Endodermal cell (in vitro differentiated cells): ENCODE measurements at regions not wholly inside any gene's neighbourhood (a gene's known extent, or its start where the extent isn't known, plus 50 kb on each side); places are given as distances from the start of the nearest gene placed in this dataset.

ENCODE experiments used
- DNase-seq: peaks from one replicate; pipeline ENCODE4 v3.0.0-alpha.2; 2017
- H3K27ac ChIP-seq: 2 replicates; pipeline ENCODE4 v1.5.1; 2013; ENCODE audit warnings: mild to moderate bottlenecking, low read depth, low read length, moderate library complexity
- H3K27me3 ChIP-seq: 2 replicates; pipeline ENCODE4 v1.6.1; 2013; ENCODE audit warnings: mild to moderate bottlenecking, low read length, moderate library complexity; ENCODE audit not compliant: insufficient read depth, control insufficient read depth, poor library complexity, severe bottlenecking
- H3K36me3 ChIP-seq: 2 replicates; pipeline ENCODE4 v1.7.0; 2013; ENCODE audit warnings: mild to moderate bottlenecking, low read length, moderate library complexity; ENCODE audit not compliant: control insufficient read depth, insufficient read depth
- H3K4me1 ChIP-seq: one replicate; pipeline ENCODE4 v1.7.0; 2013; ENCODE audit warnings: low read length; ENCODE audit not compliant: control insufficient read depth, insufficient read depth
- H3K4me3 ChIP-seq: 2 replicates; pipeline ENCODE4 v1.5.1; 2013; ENCODE audit warnings: mild to moderate bottlenecking, low read length, moderate library complexity
- H3K9ac ChIP-seq: 2 replicates; pipeline ENCODE4 v1.6.1; 2013; ENCODE audit warnings: mild to moderate bottlenecking, low read length, moderate library complexity; ENCODE audit not compliant: poor library complexity, severe bottlenecking; ENCODE audit errors: extremely low read depth
- H3K9me3 ChIP-seq: 2 replicates; pipeline ENCODE4 v1.6.1; 2013; ENCODE audit warnings: mild to moderate bottlenecking, low read length, moderate library complexity; ENCODE audit not compliant: control insufficient read depth
- H3K27ac Mint-ChIP-seq: 2 replicates; pipeline ENCODE4 v1.8.0; 2020; ENCODE audit warnings: mixed read lengths
- H3K27me3 Mint-ChIP-seq: 2 replicates; pipeline ENCODE4 v1.8.0; 2021; ENCODE audit warnings: mild to moderate bottlenecking, mixed read lengths; ENCODE audit not compliant: insufficient read depth
- H3K36me3 Mint-ChIP-seq: 2 replicates; pipeline ENCODE4 v1.8.0; 2020; ENCODE audit warnings: low read depth, mixed read lengths
- H3K4me1 Mint-ChIP-seq: 2 replicates; pipeline ENCODE4 v1.8.0; 2020; ENCODE audit warnings: mixed read lengths
- H3K4me3 Mint-ChIP-seq: 2 replicates; pipeline ENCODE4 v1.8.0; 2020; ENCODE audit warnings: mild to moderate bottlenecking, moderate library complexity, mixed read lengths
- H3K9me3 Mint-ChIP-seq: 2 replicates; pipeline ENCODE4 v1.8.0; 2020; ENCODE audit warnings: mild to moderate bottlenecking, mixed read lengths
- WGBS, 2 experiments: methylation state at CpG; one replicate each; pipeline versions ENCODE4 v1.1.5 to v1.1.7; 2013; ENCODE audit warnings: missing lambda C conversion rate in 2 of 2, mixed read lengths in 1 of 2; ENCODE audit not compliant: insufficient coverage in 1 of 2, insufficient read length in 1 of 2; 5-methylcytosine and 5-hydroxymethylcytosine counted together
- TF ChIP-seq, protein P1 (sequence below): fragments of 200-600 bp; sonication (generic); conservative IDR thresholded peaks from 2 replicates; pipeline ENCODE4 v1.5.0; 2021; ENCODE audit warnings: antibody characterized with exemption, mild to moderate bottlenecking

DNA sequence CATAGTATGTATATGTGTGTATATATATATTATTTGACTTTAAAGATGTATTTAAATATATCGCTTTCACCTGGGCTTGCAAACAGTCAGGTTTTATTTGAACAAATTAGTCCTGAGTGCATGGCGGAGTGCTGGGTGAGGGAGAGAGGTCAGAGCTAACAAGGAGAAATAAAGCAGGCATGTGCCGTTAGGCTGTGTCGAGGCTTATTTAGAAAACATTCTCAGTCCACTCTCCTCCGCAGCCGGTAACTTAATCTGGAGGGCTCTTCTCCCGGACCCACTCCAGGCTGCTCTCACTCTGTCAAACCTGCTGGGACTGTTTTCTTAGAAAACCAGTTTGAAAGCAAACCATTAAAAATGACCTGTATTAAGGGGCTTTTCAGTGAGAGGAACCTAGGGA is 455.9 kb downstream of the MN1 start:
- H3K27me3 ChIP-seq: no peaks in the 10 kb centered on the region
- no peak overlapping the region for H3K4me3 ChIP-seq
- H3K27ac ChIP-seq: no peak overlapping the region
- no peak overlapping the region for H3K27ac Mint-ChIP-seq
- WGBS, 2 experiments: 89 to 92% methylated on average over 7 of the region's 7 CpGs
- H3K27me3 Mint-ChIP-seq: peaks cover 2% of the 10 kb centered on the region
- no peaks in the 10 kb centered on the region for H3K36me3 ChIP-seq
- H3K4me1 ChIP-seq: no peaks in the 10 kb centered on the region
- H3K9me3 Mint-ChIP-seq: peaks cover 12% of the 10 kb centered on the region
- DNase-seq: no peak
- H3K9me3 ChIP-seq: no peaks in the 10 kb centered on the region
- H3K9ac ChIP-seq: no peak overlapping the region
- H3K4me1 Mint-ChIP-seq: peaks cover 12% of the 10 kb centered on the region
- no peaks in the 10 kb centered on the region for H3K36me3 Mint-ChIP-seq
- no peak overlapping the region for H3K4me3 Mint-ChIP-seq
- TF ChIP-seq, protein P1, sequence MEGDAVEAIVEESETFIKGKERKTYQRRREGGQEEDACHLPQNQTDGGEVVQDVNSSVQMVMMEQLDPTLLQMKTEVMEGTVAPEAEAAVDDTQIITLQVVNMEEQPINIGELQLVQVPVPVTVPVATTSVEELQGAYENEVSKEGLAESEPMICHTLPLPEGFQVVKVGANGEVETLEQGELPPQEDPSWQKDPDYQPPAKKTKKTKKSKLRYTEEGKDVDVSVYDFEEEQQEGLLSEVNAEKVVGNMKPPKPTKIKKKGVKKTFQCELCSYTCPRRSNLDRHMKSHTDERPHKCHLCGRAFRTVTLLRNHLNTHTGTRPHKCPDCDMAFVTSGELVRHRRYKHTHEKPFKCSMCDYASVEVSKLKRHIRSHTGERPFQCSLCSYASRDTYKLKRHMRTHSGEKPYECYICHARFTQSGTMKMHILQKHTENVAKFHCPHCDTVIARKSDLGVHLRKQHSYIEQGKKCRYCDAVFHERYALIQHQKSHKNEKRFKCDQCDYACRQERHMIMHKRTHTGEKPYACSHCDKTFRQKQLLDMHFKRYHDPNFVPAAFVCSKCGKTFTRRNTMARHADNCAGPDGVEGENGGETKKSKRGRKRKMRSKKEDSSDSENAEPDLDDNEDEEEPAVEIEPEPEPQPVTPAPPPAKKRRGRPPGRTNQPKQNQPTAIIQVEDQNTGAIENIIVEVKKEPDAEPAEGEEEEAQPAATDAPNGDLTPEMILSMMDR: no peak

DNA sequence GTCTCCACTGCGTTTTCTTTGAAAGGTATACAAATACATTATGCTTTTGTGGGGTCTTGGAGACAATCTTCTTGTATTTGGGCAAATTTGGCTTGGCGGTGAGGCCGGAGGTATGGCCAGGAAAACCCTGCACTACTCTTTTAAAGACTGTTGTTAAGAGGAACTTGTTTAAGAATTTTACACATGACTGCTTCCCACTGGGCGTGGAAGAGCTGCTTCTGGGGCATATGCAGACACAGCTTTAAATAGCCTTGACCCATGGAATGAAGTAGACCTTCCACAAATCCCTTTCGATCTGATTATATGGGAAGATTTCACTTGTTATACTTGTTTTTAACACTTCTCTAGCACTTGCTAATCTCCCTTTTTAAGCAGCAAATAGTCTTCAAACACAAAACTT is 453.6 kb downstream of the MN1 start:
- no peak for DNase-seq
- H3K36me3 Mint-ChIP-seq: no peaks in the 10 kb centered on the region
- H3K4me1 ChIP-seq: no peaks in the 10 kb centered on the region
- peaks cover 20% of the 10 kb centered on the region for H3K4me1 Mint-ChIP-seq
- no peak overlapping the region for H3K27ac Mint-ChIP-seq
- no peak overlapping the region for H3K4me3 Mint-ChIP-seq
- no peak overlapping the region for H3K4me3 ChIP-seq
- no peak overlapping the region for H3K9ac ChIP-seq
- 82 to 84% methylated on average over 3 to 5 of the region's 5 CpGs for WGBS, 2 experiments
- no peaks in the 10 kb centered on the region for H3K36me3 ChIP-seq
- no peak overlapping the region for H3K27ac ChIP-seq
- TF ChIP-seq, protein P1: no peak
- no peaks in the 10 kb centered on the region for H3K9me3 ChIP-seq
- peaks cover 2% of the 10 kb centered on the region for H3K27me3 Mint-ChIP-seq
- peaks cover 10% of the 10 kb centered on the region for H3K9me3 Mint-ChIP-seq
- no peaks in the 10 kb centered on the region for H3K27me3 ChIP-seq

DNA sequence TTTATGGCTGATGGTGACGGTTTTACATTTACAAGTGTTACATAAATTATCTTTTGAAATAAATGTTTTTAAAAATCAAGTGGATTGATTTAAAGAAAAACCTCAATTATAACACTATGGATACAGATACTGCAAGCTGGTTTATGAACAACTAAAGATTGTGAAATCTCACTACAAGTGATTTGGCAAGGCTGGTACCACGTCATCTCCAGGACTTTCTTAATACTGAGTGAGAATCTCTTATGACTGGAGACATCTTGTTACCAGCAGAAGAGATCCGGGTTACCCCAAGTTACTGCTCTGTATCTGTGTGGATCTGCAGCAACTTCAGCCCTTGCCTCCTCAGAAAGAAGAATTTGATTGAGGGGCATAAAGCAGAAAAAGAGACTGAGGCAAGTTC is 452.9 kb downstream of the MN1 start:
- Mint-ChIP-seq H3K36me3 (no peaks in the 10 kb centered on the region), H3K4me1 (peaks cover 20% of the 10 kb centered on the region), H3K27ac (no peak overlapping the region), H3K9me3 (peaks cover 10% of the 10 kb centered on the region), H3K27me3 (peaks cover 2% of the 10 kb centered on the region), H3K4me3 (no peak overlapping the region)
- WGBS, 2 experiments: 89 to 93% methylated on average over 2 of the region's 3 CpGs
- Histone ChIP-seq H3K4me1 (no peaks in the 10 kb centered on the region), H3K4me3 (no peak overlapping the region), H3K9ac (no peak overlapping the region), H3K36me3 (no peaks in the 10 kb centered on the region), H3K27me3 (no peaks in the 10 kb centered on the region), H3K27ac (no peak overlapping the region), H3K9me3 (no peaks in the 10 kb centered on the region)
- TF ChIP-seq, protein P1: no peak
- no peak for DNase-seq
